HG02943 (cell line): ENCODE measurements at regions not wholly inside any gene's neighbourhood (a gene's known extent, or its start where the extent isn't known, plus 50 kb on each side); places are given as distances from the start of the nearest gene placed in this dataset.

Source experiments
- ATAC-seq: cut with Tn5 transposase; IDR thresholded peaks from one replicate; pipeline ENCODE4 v1.9.1; 2021; ENCODE audit warnings: mild to moderate bottlenecking, low read depth, moderate library complexity; ENCODE audit not compliant: unreplicated experiment

- ATAC-seq = no peak
Observed at GRCh38 chr5:164608507-164608906, 1103.1 kb downstream of the MAT2B start.

- no peak for ATAC-seq
Observed at GRCh38 chr5:164610374-164610773, 1105.0 kb downstream of the MAT2B start.

GRCh38 chr5:164614707-164615106 is 1109.3 kb downstream of the MAT2B start:
- ATAC-seq = no peak

DNA sequence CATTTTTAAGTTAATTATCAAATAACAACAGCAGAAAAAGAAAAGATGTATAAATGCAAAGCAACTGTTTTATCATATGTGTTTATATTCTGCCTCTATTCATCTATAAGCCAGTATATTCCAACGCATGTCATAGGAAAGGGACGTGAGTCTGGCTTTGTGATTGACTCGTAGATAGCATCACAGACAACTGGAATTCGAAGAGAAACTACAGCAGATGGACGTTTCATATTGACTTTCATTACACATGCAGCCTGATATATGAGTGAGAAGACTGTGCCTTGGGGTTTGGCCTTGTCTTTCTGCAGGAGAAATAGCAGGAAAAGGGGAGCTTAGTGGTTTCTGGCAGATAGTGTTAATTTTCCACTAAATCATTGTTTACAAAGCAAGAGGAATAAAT is 1111.9 kb downstream of the MAT2B start:
- no peak for ATAC-seq

- ATAC-seq = no peak
Observed at GRCh38 chr5:164627021-164627420, 1121.6 kb downstream of the MAT2B start.

DNA sequence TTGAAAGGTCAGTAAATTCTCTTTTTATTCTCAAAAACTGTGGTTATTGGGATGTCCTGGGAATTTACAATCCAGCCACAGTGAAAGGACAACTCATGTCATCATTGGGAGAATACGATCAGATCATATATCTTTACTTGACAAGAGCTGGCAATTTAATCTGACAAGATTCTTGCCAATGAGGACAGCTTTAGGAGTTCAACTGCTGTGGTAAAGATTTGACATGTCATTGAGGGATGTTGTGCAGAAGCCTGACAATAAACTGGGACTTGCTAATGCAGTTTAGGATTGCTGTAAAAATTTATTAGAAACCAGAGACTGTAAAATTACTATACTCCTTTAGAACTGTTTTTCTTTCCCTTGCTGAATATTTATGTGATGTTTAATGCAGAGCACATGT is 1131.0 kb downstream of the MAT2B start:
- no peak for ATAC-seq

- no peak for ATAC-seq
Observed at GRCh38 chr5:164637931-164638521, 1132.6 kb downstream of the MAT2B start.

DNA sequence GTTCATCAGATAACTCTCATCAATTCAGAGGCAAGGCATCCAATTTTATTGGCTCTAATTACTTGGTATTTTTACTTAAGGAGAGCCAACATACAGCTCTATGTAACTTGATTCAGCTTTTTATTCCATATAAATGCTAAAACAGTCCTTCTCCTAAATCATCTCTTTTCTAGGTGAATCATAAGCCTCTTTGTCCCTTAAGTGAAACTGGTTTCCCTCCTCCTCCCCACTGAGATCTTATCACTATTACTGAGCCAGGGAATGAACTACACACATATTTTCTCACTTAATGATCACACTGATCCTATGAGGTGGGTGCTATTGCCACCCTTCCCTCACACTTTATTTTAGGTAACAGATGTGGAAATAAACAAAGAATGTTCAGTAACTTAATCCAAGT is 1143.8 kb downstream of the MAT2B start:
- no peak for ATAC-seq

- ATAC-seq = no peak
Observed at GRCh38 chr5:164650427-164650826, 1145.0 kb downstream of the MAT2B start.

DNA sequence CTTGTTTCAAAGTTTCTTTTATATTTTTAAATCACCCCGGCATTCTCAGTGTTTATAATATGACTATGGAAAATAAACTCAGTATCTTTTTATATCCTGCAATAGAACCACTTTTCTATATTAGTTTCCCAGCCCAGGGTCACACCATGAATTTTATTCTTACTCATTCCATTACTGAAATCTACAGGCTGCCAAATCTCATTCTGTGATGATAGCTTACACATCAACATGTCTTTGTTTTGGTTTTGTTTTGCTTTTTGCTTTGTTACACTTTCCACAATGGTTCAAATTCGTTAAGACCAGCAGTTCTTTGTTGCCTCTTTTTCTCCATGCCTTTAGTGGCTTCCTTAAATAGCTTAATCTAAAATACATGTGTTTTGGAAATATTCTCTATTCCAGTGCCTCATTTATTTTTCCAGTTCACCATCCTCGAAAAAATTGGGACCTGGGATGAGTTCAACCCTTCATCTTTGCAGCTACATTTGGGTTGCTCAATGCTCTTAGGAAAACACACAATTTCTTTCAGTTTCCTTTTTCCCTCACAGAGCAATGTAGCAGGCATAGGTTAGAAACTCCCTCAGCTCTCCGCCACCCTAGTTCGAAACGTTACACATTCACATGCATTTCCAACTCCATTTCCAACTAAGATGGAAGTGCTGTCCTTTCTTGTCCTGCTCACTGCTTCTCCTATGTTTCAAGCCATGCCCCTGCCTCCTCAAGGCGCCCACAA is 1146.3 kb downstream of the MAT2B start:
- ATAC-seq = no peak

DNA sequence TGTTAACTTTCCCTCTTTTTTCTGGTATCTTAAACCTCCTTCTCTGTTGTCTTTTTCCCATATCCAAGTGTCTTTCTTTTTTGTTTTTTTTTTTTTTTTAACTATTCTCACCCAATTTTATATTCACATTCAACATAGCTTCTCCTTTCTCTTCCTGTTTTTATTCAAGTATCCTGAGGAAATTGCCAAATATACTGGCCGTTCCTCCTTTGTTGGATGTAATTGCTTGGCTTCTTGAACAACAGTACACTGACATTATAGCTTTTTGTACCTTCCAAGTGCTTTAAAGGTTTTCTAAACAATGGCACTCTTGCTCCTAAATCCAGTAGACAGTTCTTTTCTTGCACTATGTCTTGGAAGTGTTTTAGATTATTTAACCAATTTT is 1146.8 kb downstream of the MAT2B start:
- ATAC-seq = no peak

GRCh38 chr5:164663198-164663989 is 1158.0 kb downstream of the MAT2B start:
- no peak for ATAC-seq

GRCh38 chr5:164671640-164672039 is 1166.2 kb downstream of the MAT2B start:
- no peak for ATAC-seq

DNA sequence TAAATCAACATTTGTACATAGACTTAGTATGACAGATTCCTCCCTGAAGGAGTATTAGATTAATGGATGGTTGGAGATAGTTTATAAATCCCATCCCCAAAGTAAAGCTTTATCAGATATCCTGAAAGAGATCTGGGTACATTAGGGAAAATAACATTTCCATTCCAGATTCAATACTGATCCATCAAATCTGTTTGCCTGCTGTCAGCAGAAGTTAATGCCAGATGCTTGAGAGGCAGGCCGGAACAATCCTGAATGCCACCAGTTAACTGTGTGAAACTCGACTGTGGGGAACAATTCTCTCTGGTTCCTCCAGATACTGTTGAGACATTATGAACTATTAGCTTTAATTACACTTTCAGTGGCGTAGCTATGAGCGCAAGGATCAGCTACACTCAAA is 1166.8 kb downstream of the MAT2B start:
- no peak for ATAC-seq

- ATAC-seq = no peak
Observed at GRCh38 chr5:164672931-164673694, 1167.7 kb downstream of the MAT2B start.

GRCh38 chr5:164679461-164679860 is 1174.0 kb downstream of the MAT2B start:
- ATAC-seq = no peak

DNA sequence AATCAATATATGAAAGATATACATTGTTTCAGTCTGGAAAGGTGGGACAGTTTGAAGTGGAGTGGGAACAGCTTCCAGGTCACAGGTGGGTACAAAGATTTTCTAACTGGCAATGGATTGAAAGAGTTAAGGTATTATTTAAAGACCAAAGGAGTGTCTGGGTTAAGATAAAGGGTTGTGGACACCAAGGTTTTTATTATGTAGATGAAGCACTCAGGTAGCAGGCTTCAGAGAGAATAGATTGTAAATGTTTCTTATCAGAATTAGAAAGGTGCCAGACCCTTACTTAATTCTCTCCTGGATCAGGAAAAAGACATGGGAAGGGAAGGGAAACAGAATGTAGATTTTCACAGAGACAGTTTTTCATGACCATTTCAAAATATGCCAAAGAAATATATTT is 1174.8 kb downstream of the MAT2B start:
- ATAC-seq = no peak

DNA sequence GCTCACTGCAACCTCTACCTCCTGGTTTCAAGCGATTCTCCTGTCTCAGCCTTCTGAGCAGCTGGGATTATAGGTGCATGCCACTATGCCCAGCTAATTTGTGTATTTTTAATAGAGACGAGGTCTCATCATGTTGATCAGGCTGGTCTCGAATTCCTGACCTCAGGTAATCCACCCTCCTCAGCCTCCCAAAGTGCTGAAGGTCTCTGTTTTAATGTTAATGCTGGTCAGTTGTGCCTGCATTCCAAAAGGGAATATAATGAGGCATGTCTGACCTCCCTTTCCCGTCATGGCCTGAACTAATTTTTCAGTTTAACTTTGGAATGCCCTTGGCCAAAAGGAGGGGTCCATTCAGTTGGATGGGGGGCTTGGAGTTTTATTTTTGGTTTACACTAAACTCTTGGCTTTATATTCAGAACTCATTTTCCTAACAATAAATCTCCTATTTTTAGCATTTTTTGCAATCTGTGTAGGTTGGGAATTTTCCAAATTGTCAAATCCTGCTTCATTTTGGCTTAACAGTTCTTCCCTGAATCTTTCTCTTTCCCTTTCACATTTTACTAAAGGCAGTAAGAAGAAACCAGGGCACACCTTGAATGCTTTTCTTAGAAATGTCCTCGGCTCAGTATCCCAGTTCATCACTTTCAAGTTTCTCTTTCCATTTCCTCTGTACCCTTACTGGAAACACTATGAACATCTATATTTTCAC is 1175.5 kb downstream of the MAT2B start:
- no peak for ATAC-seq

GRCh38 chr5:164687391-164687790 is 1182.0 kb downstream of the MAT2B start:
- no peak for ATAC-seq

- no peak for ATAC-seq
Observed at GRCh38 chr5:164688437-164688836, 1183.0 kb downstream of the MAT2B start.
